Keratinocyte (primary cell): ENCODE measurements at regions not wholly inside any gene's neighbourhood (a gene's known extent, or its start where the extent isn't known, plus 50 kb on each side); places are given as distances from the start of the nearest gene placed in this dataset.

Experiments used
- DNase-seq: peaks from one replicate; pipeline ENCODE4 v3.0.0-alpha.2; 2011; ENCODE audit warnings: low read depth, missing footprints, low spot score
- FAIRE-seq: peaks from 2 replicates; lab custom pipeline; 2011; peaks lifted over from hg19 to GRCh38; lab: Jason Lieb, UNC
- H2AFZ ChIP-seq: 2 replicates; pipeline ENCODE4 v1.6.0; 2012; ENCODE audit warnings: low read length, control low read depth, inconsistent platforms; ENCODE audit not compliant: control insufficient read depth
- H3K27ac ChIP-seq: 2 replicates; pipeline ENCODE4 v1.5.1; 2011; ENCODE audit warnings: low read length; ENCODE audit not compliant: control insufficient read depth, insufficient read depth
- H3K27me3 ChIP-seq: 3 replicates; pipeline ENCODE4 v1.6.0; 2011; ENCODE audit warnings: low read length; ENCODE audit not compliant: control insufficient read depth, insufficient read depth; ENCODE audit errors: extremely low read depth
- H3K36me3 ChIP-seq, 2 experiments: 2 replicates in 1 of 2; 3 replicates in 1 of 2; pipeline ENCODE4 v1.5.1; 2011; ENCODE audit warnings: low read length in 2 of 2, mild to moderate bottlenecking in 1 of 2; ENCODE audit not compliant: control insufficient read depth in 2 of 2, insufficient read depth in 2 of 2; ENCODE audit errors: extremely low read depth in 1 of 2
- H3K4me1 ChIP-seq: 3 replicates; pipeline ENCODE4 v1.5.1; 2011; ENCODE audit warnings: low read length; ENCODE audit not compliant: control insufficient read depth, insufficient read depth; ENCODE audit errors: extremely low read depth
- H3K4me2 ChIP-seq: 3 replicates; pipeline ENCODE4 v1.6.0; 2011; ENCODE audit warnings: low read depth, low read length; ENCODE audit not compliant: control insufficient read depth, insufficient read depth; ENCODE audit errors: extremely low read depth
- H3K4me3 ChIP-seq, 3 experiments: fragments of 200-600 bp in 1 of 3; sonication (generic) in 1 of 3; 2 replicates in 2 of 3; 3 replicates in 1 of 3; pipeline ENCODE4 v1.5.1; 2011 to 2016; ENCODE audit warnings: low read length in 3 of 3, mild to moderate bottlenecking in 3 of 3, control low read depth in 2 of 3, inconsistent platforms in 1 of 3, low read depth in 1 of 3, mixed read lengths in 1 of 3, mixed run types in 1 of 3, moderate library complexity in 1 of 3; ENCODE audit not compliant: control insufficient read depth in 2 of 3, insufficient read depth in 2 of 3; ENCODE audit errors: extremely low read depth in 1 of 3
- H3K79me2 ChIP-seq: 2 replicates; pipeline ENCODE4 v1.6.0; 2012; ENCODE audit warnings: low read length; ENCODE audit not compliant: control insufficient read depth, insufficient read depth
- H3K9ac ChIP-seq: 3 replicates; pipeline ENCODE4 v1.6.0; 2011; ENCODE audit warnings: low read length; ENCODE audit not compliant: control insufficient read depth, insufficient read depth; ENCODE audit errors: extremely low read depth
- H3K9me1 ChIP-seq: 3 replicates; pipeline ENCODE4 v1.6.0; 2011; ENCODE audit warnings: low read length; ENCODE audit not compliant: control insufficient read depth, insufficient read depth; ENCODE audit errors: extremely low read depth
- H3K9me3 ChIP-seq: 2 replicates; pipeline ENCODE4 v1.5.1; 2012; ENCODE audit warnings: low read depth, low read length; ENCODE audit not compliant: control insufficient read depth
- H4K20me1 ChIP-seq: 3 replicates; pipeline ENCODE4 v1.6.0; 2011; ENCODE audit warnings: low read length; ENCODE audit not compliant: control insufficient read depth, insufficient read depth; ENCODE audit errors: extremely low read depth
- CTCF ChIP-seq, 3 experiments: IDR thresholded peaks in 1 of 3; conservative IDR thresholded peaks in 1 of 3; optimal IDR thresholded peaks in 1 of 3; 2 replicates in 2 of 3; 3 replicates in 1 of 3; pipeline versions ENCODE3 to v1.5.1; 2011; ENCODE audit warnings: low read length in 3 of 3, mild to moderate bottlenecking in 3 of 3, moderate library complexity in 2 of 3, control low read depth in 1 of 3, inconsistent platforms in 1 of 3; ENCODE audit not compliant: insufficient read depth in 2 of 3; ENCODE audit errors: extremely low read depth in 1 of 3
- EZH2 ChIP-seq: IDR thresholded peaks from one replicate; pipeline ENCODE4 v1.6.1; 2012; ENCODE audit warnings: inconsistent platforms, mild to moderate bottlenecking, low read length, moderate library complexity
- dilution Hi-C: fragments of 300-500 bp; cut with MboI; formaldehyde crosslinking; loops from one replicate; pipeline ENCODE4 v1.7.0; 2020; ENCODE audit warnings: low sequenced_read_pairs; ENCODE audit not compliant: extremely low pct_ligation_motif_present

DNA sequence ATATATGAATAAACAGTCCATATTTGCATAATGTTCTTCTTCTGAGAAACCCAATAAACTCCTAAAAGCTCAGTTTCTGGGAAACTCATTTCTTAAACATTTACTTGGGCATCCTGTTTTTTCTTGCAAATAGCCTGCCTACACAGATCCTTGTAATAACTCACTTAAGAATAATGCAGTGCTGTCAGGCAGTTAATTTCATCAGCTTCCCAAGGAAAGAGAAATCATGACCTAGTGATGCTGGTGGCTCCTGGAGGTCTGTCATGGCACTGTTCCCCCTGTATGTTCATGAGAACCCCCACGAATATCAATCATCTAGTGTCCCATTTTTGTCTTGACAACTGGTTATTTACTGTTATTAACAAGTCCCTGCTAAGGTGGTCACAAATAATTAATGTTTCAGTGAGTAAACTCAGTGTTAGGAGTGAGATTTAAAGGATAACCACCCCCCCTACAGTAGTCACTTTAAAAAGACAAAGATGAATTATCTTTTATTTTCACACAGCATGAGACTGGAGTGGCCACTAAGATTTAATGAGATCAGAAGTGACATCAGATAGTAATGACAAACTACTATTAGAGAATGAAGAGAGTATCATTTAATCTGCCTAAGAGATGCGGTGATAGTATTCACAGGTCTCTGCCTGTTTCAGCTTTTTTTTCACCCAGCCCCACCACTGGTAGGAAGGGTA is 279.5 kb upstream of the NECTIN3 start:
- no peaks in the 10 kb centered on the region for H4K20me1 ChIP-seq
- no peaks in the 10 kb centered on the region for H3K4me1 ChIP-seq
- peak; percentile 20 for FAIRE-seq
- no peak overlapping the region for H2AFZ ChIP-seq
- no peaks in the 10 kb centered on the region for H3K36me3 ChIP-seq
- dilution Hi-C loops: no loop called here
- TF ChIP-seq EZH2 (no peak), CTCF (optimal IDR thresholded peaks at IDR 0.05 in 1 of 3, IDR thresholded peaks at IDR 0.05 in 1 of 3, conservative IDR thresholded peaks at IDR 0.05 in 1 of 3; ENCODE audit: extremely low read depth in 1 of 3, insufficient read depth in 2 of 3, low read length in 3 of 3) (no peak)
- no peak overlapping the region for H3K27ac ChIP-seq
- H3K9ac ChIP-seq: no peak overlapping the region
- no peaks in the 10 kb centered on the region for H3K27me3 ChIP-seq
- no peak for DNase-seq
- no peak overlapping the region for H3K4me2 ChIP-seq
- no peak overlapping the region for H3K4me3 ChIP-seq
- no peaks in the 10 kb centered on the region for H3K9me1 ChIP-seq
- no peaks in the 10 kb centered on the region for H3K9me3 ChIP-seq
- H3K79me2 ChIP-seq: no peaks in the 10 kb centered on the region

DNA sequence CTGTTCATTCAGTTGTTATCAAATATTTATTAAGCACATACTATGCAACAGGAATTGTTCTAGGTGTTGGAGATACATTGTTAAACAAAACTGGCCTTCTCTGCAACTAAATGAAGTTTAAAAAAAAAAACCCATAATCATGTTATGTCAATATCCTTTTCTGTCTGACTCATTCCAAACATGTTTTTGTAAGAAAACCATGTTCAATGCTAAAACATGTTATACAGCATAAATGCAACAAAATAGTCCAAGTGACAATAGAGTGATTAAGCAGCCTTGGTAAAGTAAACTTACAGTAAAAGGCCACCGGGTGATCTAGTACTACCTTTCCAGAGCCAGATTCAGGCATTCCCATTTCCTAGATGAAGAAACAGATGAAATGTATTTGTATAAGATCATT is 278.0 kb upstream of the NECTIN3 start:
- Histone ChIP-seq H3K9ac (no peak overlapping the region), H3K36me3 (no peaks in the 10 kb centered on the region), H3K9me3 (no peaks in the 10 kb centered on the region), H3K9me1 (no peaks in the 10 kb centered on the region), H3K27ac (no peak overlapping the region), H2AFZ (no peak overlapping the region), H3K79me2 (no peaks in the 10 kb centered on the region), H3K4me3 (no peak overlapping the region), H3K27me3 (no peaks in the 10 kb centered on the region), H4K20me1 (no peaks in the 10 kb centered on the region), H3K4me2 (no peak overlapping the region), H3K4me1 (no peaks in the 10 kb centered on the region)
- no peak for TF ChIP-seq CTCF (optimal IDR thresholded peaks at IDR 0.05 in 1 of 3, IDR thresholded peaks at IDR 0.05 in 1 of 3, conservative IDR thresholded peaks at IDR 0.05 in 1 of 3; ENCODE audit: extremely low read depth in 1 of 3, insufficient read depth in 2 of 3, low read length in 3 of 3)
- no peak for TF ChIP-seq EZH2
- DNase-seq (no peak), FAIRE-seq (no peak)
- dilution Hi-C loops: no loop called here
